ENCODE measurements at regions not wholly inside any gene's neighbourhood (a gene's known extent, or its start where the extent isn't known, plus 50 kb on each side); places are given as distances from the start of the nearest gene placed in this dataset.

DNA sequence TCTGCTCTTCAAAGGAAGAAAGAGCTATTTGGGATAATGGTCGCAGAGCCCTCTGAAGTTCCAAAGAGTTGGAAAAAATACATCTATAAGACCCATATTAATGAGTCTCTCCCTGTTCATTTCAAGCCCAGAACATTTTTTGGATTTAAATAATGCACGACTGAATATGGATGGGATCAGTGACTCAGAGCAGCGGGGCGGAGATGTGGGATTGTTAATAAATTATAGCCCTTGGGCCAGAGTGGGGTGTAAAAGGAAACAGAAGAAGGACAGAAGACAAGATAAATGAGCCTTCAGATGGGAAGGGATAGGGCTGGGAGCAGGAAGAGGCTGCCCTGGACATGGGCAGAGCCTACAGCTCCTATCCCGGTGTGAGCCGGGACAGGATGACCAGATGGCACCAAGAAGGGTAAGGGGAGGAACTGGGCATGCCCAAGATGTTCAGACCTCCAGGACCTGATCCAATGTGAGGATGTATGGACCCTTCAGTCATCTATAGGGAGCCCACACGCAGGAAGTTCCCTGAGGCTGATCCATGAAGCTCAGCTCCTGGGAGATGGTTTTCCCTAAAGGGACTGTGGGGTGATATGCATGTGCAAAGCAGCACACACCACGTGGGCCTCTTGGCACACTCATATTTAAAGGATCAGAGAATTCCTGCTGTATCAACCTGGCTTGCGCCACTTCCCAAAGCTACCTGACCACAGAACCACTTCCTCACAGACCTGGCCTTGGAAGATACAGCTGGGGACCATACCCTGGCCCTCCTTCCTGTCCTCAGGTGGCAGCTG is 96.1 kb upstream of the PLXNA4 start:
- DNase-seq (ENCODE audit: low read depth in 2 of 2), result no peak

DNA sequence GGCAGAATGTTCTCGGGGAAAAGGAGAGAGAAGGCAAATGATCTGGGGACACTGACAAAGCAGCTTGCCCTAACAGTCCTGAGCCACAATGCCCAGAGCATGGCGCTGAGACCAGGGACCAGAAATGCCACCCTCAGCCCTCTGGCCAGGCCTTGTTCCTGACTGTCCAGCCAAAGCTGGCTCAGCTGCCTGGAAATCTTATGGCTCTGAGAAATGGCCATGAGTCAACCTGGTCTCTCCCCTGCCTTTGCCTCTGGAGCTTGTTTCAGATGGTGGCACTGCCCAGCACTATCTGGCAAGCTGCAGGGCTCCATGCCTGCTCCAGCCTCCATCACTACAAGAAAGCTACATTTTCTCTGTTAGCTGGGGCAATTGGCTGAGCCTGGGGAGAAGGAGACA is 90.5 kb upstream of the PLXNA4 start:
- no peak for DNase-seq (ENCODE audit: low read depth in 2 of 2)

DNA sequence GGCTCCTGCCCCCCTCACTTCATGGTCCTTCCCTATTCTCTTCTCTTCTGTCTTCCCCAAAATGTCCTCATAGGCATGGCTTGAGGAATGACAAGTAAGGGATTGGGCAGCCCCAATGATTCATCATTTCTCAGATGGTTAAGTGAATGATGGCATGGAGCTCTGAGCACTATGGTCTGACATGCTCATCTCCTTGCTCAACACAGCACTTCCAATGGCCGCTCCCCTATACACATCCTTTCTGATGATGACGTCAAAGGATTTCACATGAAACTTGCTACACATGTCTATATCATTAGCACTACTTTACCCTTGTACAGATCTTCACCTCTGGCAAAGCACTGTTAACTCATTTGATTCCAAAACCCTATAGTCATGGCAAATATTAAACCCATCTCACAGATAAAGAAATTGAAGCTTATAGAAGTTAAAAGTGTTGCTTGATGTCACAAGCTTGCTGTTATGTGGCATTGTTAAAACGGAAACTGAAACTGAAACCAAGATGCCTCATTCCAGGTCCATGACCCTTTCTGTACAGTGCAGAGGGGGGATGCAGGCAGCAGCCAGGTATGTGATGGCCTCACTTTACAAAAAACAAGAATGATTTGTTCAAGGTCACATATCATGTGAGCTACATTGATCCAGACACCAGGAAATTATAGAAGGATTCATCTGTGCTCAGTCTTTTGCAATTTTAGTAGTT is 90.0 kb upstream of the PLXNA4 start:
- DNase-seq (ENCODE audit: low read depth in 2 of 2), result no peak

DNA sequence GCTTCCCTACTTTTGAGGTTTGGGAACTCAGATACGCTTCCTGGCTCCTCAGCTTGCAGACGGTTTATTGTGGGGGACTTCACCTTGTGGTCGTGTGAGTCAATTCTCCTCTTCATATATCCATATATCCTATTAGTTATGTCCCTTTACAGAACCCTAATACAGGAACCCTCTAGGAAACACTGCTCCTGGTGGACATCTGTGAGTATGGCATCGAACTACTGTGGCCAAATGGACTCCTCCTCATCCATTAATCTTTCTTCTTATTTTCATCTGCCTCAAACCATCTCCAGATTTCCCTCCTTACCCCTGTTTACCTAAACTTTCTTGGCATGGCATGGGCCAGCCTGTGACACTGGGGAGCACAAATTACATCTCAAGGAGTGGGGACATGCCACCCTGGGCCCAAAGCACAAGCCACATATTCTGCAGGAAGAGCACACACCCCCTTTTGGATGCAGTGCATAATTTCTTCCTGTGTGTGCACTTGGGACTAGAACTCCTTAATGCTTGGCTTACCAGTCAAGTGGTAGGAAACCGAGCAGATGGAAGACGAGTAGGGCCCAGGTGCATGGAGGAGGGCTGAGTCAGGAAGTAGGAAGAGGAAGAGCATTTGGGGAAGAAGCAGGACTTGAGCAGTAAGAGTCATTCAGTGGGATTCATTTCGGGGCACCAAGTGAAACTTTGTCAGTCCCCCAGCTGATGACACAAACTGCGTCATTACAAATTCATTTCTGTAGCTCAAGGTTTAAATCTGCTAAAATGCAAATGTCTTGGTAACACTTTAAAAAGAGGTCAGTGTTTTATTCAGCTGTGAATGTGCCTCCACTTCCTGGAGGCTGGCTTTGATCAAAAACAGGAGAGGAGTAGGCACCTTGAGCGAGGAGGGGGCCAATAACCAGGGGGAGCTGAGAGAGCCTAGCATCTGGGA is 80.8 kb upstream of the PLXNA4 start:
- no peak for DNase-seq (ENCODE audit: low read depth in 2 of 2)

DNA sequence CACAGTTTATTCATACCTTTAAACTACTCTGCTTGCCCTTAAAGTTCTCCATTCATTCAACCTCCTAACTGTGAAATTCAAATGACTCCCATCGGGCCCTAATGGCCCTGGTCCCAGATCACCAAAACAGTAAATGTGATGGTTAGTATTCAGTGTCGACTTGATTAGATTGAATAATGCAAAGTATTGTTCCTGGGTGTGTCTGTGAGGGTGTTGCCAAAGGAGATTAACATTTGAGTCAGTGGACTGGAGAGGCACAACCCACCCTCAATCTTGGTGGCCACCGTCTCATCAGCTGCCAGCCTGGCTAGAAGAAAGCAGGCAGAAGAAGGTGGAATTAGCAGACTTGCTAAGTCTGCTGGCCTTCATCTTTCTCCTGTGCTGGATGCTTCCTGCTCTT is 80.1 kb upstream of the PLXNA4 start:
- DNase-seq (ENCODE audit: low read depth in 2 of 2), result no peak

DNA sequence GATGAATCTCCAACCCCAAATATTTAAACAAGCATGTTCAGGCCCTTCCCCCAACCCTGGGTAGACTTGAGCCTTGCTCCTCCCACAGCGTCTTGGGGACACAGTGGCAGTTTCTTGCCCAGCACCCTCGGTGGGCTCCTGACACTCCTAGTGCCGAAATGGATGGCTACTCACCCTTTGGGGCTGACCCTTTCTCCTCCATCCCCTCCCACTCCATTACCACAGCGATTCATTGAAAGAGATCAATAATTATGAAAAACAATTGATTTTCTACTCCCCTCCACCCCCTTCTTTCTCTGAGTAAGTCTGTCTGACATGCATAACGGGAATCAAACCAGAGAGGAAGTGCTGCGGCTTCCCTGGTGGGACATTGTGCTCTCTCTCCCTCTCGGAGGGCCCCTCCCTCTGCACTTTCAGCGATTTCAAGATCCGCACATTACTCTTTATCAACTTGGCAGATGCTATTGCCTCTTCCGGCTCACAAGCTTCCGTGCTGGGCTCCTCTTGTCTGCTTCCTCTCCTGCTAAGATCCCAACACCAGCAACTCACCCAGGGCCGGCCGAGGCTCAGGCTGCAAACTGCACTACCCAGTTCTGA is 79.0 kb upstream of the PLXNA4 start:
- DNase-seq (ENCODE audit: low read depth in 2 of 2), result peak in 1 of 2 donors; percentile 6

DNA sequence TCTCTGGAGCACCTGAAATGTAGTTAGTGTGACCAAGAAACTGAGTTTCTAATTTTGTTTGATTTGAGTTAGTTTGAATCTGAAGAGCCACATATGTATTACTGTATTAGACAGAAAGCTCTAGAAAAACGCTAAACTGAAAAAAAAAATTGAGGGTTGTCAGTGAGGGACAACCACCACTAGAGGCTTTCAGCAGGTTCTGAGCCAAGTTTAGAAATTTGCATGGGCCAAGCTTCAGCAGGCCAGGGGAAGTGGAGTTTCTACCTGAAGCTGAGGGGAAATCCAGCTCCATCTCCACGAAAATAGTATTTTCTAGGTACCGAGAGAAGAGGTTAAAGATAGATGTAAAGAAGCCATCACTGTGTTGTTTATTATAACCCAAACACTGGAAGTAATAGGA is 77.9 kb upstream of the PLXNA4 start:
- no peak for DNase-seq (ENCODE audit: low read depth in 2 of 2)

DNA sequence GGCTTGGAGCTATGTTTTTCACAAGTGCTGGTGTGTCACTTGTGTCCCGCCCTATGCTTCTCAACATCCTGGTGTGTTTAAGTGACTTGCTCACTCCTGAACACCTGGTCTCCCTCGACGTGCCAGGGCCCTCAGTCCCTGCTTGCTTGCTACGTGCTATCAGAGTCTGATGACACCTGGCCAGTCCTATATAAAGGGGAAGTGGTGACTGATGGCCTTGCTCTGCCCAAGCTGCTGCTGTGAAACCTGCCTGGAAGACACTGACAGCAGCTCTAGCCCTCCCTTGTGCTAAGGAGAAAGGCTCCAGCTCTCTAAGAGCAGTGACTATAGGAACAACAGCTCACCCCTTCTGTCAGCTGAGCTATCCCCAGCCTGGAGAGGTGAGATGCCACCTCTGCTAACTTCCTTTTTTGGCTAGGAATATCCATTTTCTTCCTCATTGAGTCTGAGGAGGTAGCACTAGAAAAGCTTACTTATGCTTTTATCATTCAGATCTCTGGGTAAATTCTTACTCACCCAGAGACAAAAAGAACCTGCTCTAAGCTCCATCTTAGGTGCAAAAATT is 77.2 kb upstream of the PLXNA4 start:
- no peak for DNase-seq (ENCODE audit: low read depth in 2 of 2)

DNA sequence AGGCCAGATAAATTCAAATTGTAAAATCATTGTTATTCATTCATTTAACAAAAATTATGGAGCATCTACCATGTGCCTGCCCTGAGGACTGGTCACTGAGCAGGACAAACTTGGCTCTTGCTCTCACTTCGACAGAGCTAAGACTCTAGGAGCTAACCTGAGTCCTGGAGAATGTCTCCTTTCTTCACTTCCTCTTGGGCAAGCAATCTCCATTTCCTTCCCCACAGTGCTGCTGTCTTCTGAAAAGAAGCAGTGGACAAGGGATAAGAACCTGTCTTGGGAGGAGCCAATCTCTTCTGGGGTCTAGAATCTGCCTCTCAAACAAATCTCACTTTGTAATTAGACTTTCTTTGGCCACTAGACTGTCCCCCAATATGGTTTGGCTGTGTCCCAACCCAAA is 76.2 kb upstream of the PLXNA4 start:
- DNase-seq (ENCODE audit: low read depth in 2 of 2), result no peak

DNA sequence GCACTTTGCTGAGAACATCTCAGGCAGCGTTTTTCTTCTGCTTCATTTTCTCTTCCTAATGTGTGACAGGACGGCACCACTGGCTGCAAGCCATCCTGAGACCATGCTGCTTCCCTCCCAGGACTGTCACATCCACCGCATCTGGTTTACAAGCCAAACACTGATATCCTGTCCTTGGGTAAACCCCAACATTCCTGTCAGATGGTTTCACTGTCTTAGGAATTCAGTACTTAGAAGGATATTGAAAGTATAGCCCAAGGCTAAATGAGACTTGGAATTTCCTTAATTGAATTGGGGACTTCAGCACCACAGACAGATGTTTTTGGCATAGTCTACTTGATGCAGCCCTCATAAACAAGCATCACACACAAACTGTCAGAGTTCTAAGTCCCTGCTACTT is 74.2 kb upstream of the PLXNA4 start:
- DNase-seq (ENCODE audit: low read depth in 2 of 2), result no peak

DNA sequence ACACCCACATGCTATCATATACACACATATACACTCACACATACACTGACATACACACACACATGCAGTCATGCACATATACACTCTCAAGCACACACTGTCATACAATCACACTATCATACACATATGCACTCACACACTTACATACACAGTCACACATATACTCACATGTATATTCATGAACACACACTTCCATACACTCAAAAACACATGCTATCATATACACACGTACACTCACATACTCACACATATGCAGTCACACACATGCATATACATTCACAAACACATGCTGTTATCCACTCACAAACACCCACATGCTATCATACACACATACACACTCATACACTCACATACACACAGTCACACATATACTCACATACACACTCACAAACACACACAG is 71.0 kb upstream of the PLXNA4 start:
- no peak for DNase-seq (ENCODE audit: low read depth in 2 of 2)

DNA sequence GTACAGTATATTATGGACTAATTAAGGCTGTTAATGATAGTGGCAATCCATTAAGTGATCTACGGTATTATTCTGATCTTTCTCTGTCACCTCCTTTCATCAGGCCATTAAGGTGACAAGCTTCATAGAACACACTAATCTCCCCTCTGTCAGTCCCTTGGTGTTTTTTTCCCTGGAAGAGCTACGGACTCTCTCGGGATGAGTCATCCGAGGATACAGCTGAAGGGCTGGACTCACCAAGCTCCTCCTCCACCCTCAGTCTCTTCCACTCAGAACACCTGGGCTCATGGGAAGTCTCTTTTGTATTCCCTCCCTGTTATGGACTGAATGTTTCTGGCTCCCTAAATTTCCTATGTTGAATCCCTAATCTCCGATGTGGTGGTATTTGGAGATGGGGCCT is 69.8 kb upstream of the PLXNA4 start:
- no peak for DNase-seq (ENCODE audit: low read depth in 2 of 2)

DNA sequence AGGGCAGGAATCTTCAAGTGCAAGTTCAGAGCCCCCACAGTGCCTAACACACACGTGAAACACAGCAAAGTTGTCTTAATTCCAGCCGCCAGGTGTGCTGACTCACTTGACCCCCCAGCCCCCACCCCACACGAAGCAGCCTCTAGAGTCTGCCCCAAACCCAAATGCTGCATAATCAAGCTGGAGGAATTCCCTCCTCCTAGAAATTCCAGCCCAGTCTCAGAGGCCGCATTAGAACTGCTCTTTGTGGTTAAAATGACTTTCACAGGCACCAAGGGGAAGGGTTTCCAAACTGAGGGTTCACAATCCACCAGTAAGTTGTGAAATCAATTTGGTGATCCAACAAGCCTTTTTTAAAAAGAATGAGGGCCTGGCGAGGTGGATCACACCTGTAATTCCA is 67.0 kb upstream of the PLXNA4 start:
- DNase-seq (ENCODE audit: low read depth in 2 of 2), result no peak

DNA sequence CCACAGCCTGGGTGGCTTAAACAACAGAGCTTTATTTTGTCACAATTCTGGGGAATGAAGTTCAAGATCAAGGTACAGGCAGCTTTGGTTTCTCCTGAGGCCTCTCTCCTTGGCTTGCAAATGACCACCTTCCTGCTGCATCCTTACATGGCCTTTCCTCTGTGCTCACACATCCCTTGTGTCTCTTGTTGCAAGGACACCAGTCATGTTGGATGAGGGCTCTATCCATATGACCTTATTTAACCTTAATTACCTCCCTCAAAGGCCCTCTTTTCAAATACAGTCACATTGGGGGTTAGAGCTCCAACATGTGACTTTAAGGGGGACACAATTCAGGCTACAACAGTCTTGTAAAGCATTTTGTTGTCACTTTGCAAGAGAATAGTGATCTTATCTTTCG is 65.0 kb upstream of the PLXNA4 start:
- no peak for DNase-seq (ENCODE audit: low read depth in 2 of 2)

DNA sequence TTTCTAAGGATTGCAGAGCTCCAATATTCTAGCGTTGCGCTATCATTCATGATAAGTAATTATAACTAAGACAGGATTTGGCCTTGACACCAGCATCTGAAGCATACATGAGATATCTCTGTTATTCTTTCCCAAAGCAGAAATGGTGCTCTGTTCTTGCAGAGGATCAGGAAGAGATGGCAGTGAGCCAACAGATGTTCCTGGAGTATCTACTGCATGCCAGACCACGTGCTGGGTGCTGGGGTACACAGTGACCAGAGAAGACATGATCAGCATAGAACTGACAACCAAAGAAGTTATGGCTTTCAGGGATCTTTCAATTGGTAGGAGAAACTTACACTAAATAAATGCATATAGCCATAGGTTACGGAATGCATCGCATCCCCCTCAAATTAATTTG is 63.7 kb upstream of the PLXNA4 start:
- DNase-seq (ENCODE audit: low read depth in 2 of 2), result no peak

DNA sequence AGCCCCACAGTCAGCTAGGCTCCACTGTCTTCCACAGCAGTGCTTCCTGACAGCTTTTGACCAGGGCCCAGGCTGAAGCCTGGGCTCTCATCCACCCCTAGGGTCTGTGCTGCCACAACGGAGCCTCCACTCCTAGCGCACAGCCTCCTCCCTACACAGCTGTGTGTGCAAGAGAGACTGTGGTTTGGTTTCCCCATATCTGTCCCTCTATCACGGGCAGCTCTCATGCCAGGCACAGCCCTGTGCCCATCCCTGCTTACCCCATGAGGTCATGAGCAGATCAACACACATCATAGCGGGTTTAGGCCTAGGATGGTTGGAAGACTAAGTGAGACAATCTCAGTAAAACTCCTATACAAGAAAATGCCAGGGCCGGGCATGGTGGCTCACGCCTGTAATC is 61.7 kb upstream of the PLXNA4 start:
- DNase-seq (ENCODE audit: low read depth in 2 of 2), result no peak

DNA sequence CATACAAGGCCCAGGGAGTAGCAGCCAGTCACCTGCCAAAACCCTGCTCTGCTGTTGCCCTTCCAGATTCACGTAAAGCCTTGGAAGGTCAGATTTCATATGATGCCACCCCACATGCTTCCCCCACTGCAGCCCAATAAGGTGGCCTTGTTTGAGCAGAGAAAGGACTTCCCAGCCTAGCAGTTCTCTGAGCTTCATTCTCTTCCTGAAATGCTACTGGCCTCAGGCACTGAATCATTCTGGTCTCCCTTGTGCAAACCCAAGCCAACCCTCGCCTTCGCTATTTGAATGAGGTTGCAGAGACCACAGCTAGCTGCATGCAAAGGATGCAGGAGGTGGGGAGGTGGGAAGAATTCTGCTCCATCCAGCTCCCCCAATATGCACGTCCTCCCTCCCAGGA is 60.3 kb upstream of the PLXNA4 start:
- no peak for DNase-seq (ENCODE audit: low read depth in 2 of 2)

DNA sequence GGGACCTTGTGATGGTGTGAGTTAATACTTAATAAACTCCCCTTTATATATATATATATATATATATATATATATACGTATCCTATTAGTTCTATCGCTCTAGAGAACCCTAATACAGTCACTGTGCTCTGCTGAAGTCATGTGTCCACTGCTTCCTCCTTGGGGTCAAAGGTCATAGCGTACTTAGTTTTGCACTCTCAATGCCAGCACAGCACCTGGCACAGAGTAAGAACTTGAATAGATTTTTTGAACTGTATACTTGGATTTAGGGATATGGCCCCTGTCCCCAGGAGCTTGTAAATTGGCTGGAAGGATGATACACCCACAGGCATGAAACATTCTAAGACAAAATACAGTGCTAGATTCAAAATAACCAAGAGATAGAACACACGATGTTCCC is 58.9 kb upstream of the PLXNA4 start:
- DNase-seq (ENCODE audit: low read depth in 2 of 2), result no peak

DNA sequence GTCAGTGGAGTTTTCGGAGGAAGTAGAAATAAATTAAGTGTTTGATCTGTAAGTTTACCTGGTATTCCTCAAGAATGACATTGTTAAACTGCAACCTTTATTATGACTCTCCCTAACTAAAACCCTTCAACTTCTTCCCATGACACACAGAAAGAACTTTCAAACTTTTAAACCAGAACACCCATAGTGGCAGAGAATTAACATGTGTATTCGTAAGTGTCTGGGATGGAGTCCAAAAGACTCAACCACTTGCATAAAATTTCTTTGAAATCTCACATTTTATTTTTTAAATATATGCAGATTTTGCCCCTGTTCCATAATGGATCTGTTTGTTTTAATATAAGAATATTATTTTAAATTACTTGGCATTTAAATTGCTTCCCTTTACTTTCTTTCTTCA is 54.6 kb upstream of the PLXNA4 start:
- no peak for DNase-seq (ENCODE audit: low read depth in 2 of 2)
